HEK293 (cell line): ENCODE measurements at regions not wholly inside any gene's neighbourhood (a gene's known extent, or its start where the extent isn't known, plus 50 kb on each side); places are given as distances from the start of the nearest gene placed in this dataset.
A peak's percentile ranks its signal among the peaks of the same experiment; 100 is the strongest.

Experiments used
- CTCF ChIP-seq: fragments of 450-650 bp; formaldehyde crosslinking; IDR thresholded peaks from 2 replicates; pipeline ENCODE4 v1.5.1; 2016; ENCODE audit warnings: missing biosample characterization, missing genetic modification characterization
- GFI1B ChIP-seq: fragments of 450-650 bp; formaldehyde crosslinking; IDR thresholded peaks from 2 replicates; pipeline ENCODE4 v1.5.1; 2016; ENCODE audit warnings: missing biosample characterization, missing genetic modification characterization
- GLIS1 ChIP-seq: fragments of 450-650 bp; formaldehyde crosslinking; IDR thresholded peaks from 2 replicates; pipeline ENCODE4 v1.5.1; 2016; ENCODE audit warnings: missing biosample characterization, missing genetic modification characterization
- HOXA7 ChIP-seq: sonication (generic); formaldehyde crosslinking; IDR thresholded peaks from 2 replicates; pipeline ENCODE4 v1.8.1; 2022; ENCODE audit warnings: missing genetic modification reagents, borderline replicate concordance
- IKZF3 ChIP-seq: fragments of 450-650 bp; IDR thresholded peaks from 2 replicates; pipeline ENCODE4 v1.5.0; 2018; ENCODE audit warnings: missing biosample characterization, mild to moderate bottlenecking, missing genetic modification characterization, moderate library complexity
- KLF8 ChIP-seq: fragments of 450-650 bp; formaldehyde crosslinking; IDR thresholded peaks from 2 replicates; pipeline ENCODE4 v1.5.1; 2016; ENCODE audit warnings: missing biosample characterization, missing genetic modification characterization
- PRDM1 ChIP-seq: fragments of 450-650 bp; formaldehyde crosslinking; IDR thresholded peaks from 2 replicates; pipeline ENCODE4; 2016; ENCODE audit warnings: missing biosample characterization, missing genetic modification characterization
- REPIN1 ChIP-seq: fragments of 450-650 bp; formaldehyde crosslinking; IDR thresholded peaks from 2 replicates; pipeline ENCODE4 v1.5.1; 2017; ENCODE audit warnings: missing biosample characterization, missing genetic modification characterization, low read depth
- SALL2 ChIP-seq: fragments of 450-650 bp; formaldehyde crosslinking; IDR thresholded peaks from 2 replicates; pipeline ENCODE4 v1.5.0; 2017; ENCODE audit warnings: missing biosample characterization, mild to moderate bottlenecking, missing genetic modification characterization, borderline replicate concordance
- SCRT1 ChIP-seq: fragments of 450-650 bp; formaldehyde crosslinking; IDR thresholded peaks from 2 replicates; pipeline ENCODE4 v1.5.1; 2016; ENCODE audit warnings: missing biosample characterization, missing genetic modification characterization, borderline replicate concordance
- SP2 ChIP-seq: fragments of 450-650 bp; formaldehyde crosslinking; IDR thresholded peaks from 2 replicates; pipeline ENCODE4 v1.5.1; 2016; ENCODE audit warnings: missing biosample characterization, missing genetic modification characterization
- WT1 ChIP-seq: fragments of 450-650 bp; formaldehyde crosslinking; IDR thresholded peaks from 2 replicates; pipeline ENCODE4 v1.5.1; 2016; ENCODE audit warnings: missing biosample characterization, missing genetic modification characterization
- YY1 ChIP-seq: fragments of 450-650 bp; formaldehyde crosslinking; IDR thresholded peaks from 2 replicates; pipeline ENCODE4 v1.5.1; 2018; ENCODE audit warnings: missing biosample characterization, missing genetic modification characterization
- ZBTB11 ChIP-seq: fragments of 450-650 bp; formaldehyde crosslinking; conservative IDR thresholded peaks from 2 replicates; pipeline ENCODE4 v1.5.1; 2016; ENCODE audit warnings: low read depth, missing biosample characterization, missing genetic modification characterization
- ZBTB17 ChIP-seq: fragments of 450-650 bp; formaldehyde crosslinking; IDR thresholded peaks from 2 replicates; pipeline ENCODE4 v1.5.1; 2016; ENCODE audit warnings: missing biosample characterization, missing genetic modification characterization
- ZBTB48 ChIP-seq: fragments of 450-650 bp; formaldehyde crosslinking; IDR thresholded peaks from 2 replicates; pipeline ENCODE4 v1.5.1; 2016; ENCODE audit warnings: missing biosample characterization, missing genetic modification characterization
- ZBTB8A ChIP-seq: fragments of 450-650 bp; formaldehyde crosslinking; IDR thresholded peaks from 2 replicates; pipeline ENCODE4 v1.5.1; 2016; ENCODE audit warnings: missing biosample characterization, missing genetic modification characterization
- ZNF157 ChIP-seq: fragments of 450-650 bp; formaldehyde crosslinking; IDR thresholded peaks from 2 replicates; pipeline ENCODE4 v1.5.1; 2016; ENCODE audit warnings: missing biosample characterization, missing genetic modification characterization
- ZNF16 ChIP-seq: fragments of 450-650 bp; formaldehyde crosslinking; IDR thresholded peaks from 2 replicates; pipeline ENCODE4 v1.5.1; 2016; ENCODE audit warnings: low read depth, missing biosample characterization, missing genetic modification characterization
- ZNF202 ChIP-seq: fragments of 450-650 bp; formaldehyde crosslinking; IDR thresholded peaks from 2 replicates; pipeline ENCODE4 v1.5.1; 2016; ENCODE audit warnings: missing biosample characterization, missing genetic modification characterization, borderline replicate concordance
- ZNF211 ChIP-seq: fragments of 450-650 bp; formaldehyde crosslinking; IDR thresholded peaks from 2 replicates; pipeline ENCODE4 v1.5.1; 2016; ENCODE audit warnings: low read depth, missing biosample characterization, missing genetic modification characterization
- ZNF24 ChIP-seq: fragments of 450-650 bp; formaldehyde crosslinking; IDR thresholded peaks from 2 replicates; pipeline ENCODE4 v1.5.1; 2016; ENCODE audit warnings: missing biosample characterization, missing genetic modification characterization
- ZNF311 ChIP-seq: fragments of 450-650 bp; formaldehyde crosslinking; IDR thresholded peaks from 2 replicates; pipeline ENCODE4 v1.5.1; 2017; ENCODE audit warnings: missing biosample characterization, missing genetic modification characterization, borderline replicate concordance
- ZNF341 ChIP-seq: fragments of 450-650 bp; formaldehyde crosslinking; IDR thresholded peaks from 2 replicates; pipeline ENCODE4; 2016; ENCODE audit warnings: low read depth, missing biosample characterization, missing genetic modification characterization
- ZNF426 ChIP-seq: fragments of 450-650 bp; formaldehyde crosslinking; IDR thresholded peaks from 2 replicates; pipeline ENCODE4 v1.5.1; 2017; ENCODE audit warnings: missing biosample characterization, missing genetic modification characterization, mild to moderate bottlenecking, inconsistent platforms, moderate library complexity
- ZNF529 ChIP-seq: fragments of 450-650 bp; formaldehyde crosslinking; IDR thresholded peaks from 2 replicates; pipeline ENCODE4 v1.5.1; 2017; ENCODE audit warnings: missing genetic modification characterization, missing biosample characterization; ENCODE audit not compliant: insufficient replicate concordance
- ZNF596 ChIP-seq: fragments of 450-650 bp; IDR thresholded peaks from 2 replicates; pipeline ENCODE4 v1.5.0; 2018; ENCODE audit warnings: missing biosample characterization, mild to moderate bottlenecking, missing genetic modification characterization, moderate library complexity
- ZNF610 ChIP-seq: fragments of 450-650 bp; formaldehyde crosslinking; IDR thresholded peaks from 2 replicates; pipeline ENCODE4 v1.5.1; 2016; ENCODE audit warnings: missing biosample characterization, missing genetic modification characterization, borderline replicate concordance
- ZNF670 ChIP-seq: fragments of 450-650 bp; formaldehyde crosslinking; IDR thresholded peaks from 2 replicates; pipeline ENCODE4 v1.5.1; 2016; ENCODE audit warnings: missing biosample characterization, missing genetic modification characterization, low read depth
- ZNF776 ChIP-seq: fragments of 450-650 bp; formaldehyde crosslinking; IDR thresholded peaks from 2 replicates; pipeline ENCODE4 v1.5.0; 2017; ENCODE audit warnings: missing biosample characterization, missing genetic modification characterization, borderline replicate concordance
- TF ChIP-seq, protein P1 (sequence below): fragments of 450-650 bp; formaldehyde crosslinking; IDR thresholded peaks from 2 replicates; pipeline ENCODE4 v1.5.1; 2017; ENCODE audit warnings: missing biosample characterization, missing genetic modification characterization
- TF ChIP-seq, protein P2 (sequence below): fragments of 450-650 bp; formaldehyde crosslinking; IDR thresholded peaks from 2 replicates; pipeline ENCODE4; 2016; ENCODE audit warnings: missing biosample characterization, missing genetic modification characterization

- TF ChIP-seq ZBTB11 (tag by site-specific recombination): no peak
- TF ChIP-seq ZNF311: no peak
- 0 out of 2 replicates have a peak, but pooled peaks have one; percentile 36 for TF ChIP-seq ZNF341 (tag by site-specific recombination)
- no peak for TF ChIP-seq SP2 (tag by site-specific recombination)
- TF ChIP-seq REPIN1 (tag by site-specific recombination): 0 out of 2 replicates have a peak, but pooled peaks have one; percentile 19
- TF ChIP-seq ZNF157 (tag by site-specific recombination): no peak
- peak; percentile 63; the same call in 1 of the 2 replicates for TF ChIP-seq KLF8
- TF ChIP-seq SCRT1 (tag by site-specific recombination): 0 out of 2 replicates have a peak, but pooled peaks have one; percentile 25
- TF ChIP-seq ZNF202 (tag by site-specific recombination): no peak
- TF ChIP-seq ZNF610 (tag by site-specific recombination): no peak
- TF ChIP-seq ZNF16 (tag by site-specific recombination): no peak
- peak; percentile 58 for TF ChIP-seq ZNF596 (tag by site-specific recombination)
- TF ChIP-seq GLIS1: peak; percentile 26
- TF ChIP-seq YY1 (tag by site-specific recombination): no peak
- no peak for TF ChIP-seq ZNF426 (tag by site-specific recombination)
- no peak for TF ChIP-seq ZNF776
- TF ChIP-seq ZNF670 (tag by site-specific recombination): no peak
- peak; percentile 74; the same call in 1 of the 2 replicates for TF ChIP-seq ZBTB48 (tag by site-specific recombination)
- peak; percentile 68; the same call in 1 of the 2 replicates for TF ChIP-seq WT1 (tag by site-specific recombination)
- no peak for TF ChIP-seq GFI1B (tag by site-specific recombination)
- TF ChIP-seq, protein P1, sequence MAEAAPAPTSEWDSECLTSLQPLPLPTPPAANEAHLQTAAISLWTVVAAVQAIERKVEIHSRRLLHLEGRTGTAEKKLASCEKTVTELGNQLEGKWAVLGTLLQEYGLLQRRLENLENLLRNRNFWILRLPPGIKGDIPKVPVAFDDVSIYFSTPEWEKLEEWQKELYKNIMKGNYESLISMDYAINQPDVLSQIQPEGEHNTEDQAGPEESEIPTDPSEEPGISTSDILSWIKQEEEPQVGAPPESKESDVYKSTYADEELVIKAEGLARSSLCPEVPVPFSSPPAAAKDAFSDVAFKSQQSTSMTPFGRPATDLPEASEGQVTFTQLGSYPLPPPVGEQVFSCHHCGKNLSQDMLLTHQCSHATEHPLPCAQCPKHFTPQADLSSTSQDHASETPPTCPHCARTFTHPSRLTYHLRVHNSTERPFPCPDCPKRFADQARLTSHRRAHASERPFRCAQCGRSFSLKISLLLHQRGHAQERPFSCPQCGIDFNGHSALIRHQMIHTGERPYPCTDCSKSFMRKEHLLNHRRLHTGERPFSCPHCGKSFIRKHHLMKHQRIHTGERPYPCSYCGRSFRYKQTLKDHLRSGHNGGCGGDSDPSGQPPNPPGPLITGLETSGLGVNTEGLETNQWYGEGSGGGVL (tag by site-specific recombination): no peak; the same call in 1 of the 2 replicates
- no peak for TF ChIP-seq HOXA7 (CRISPR knock-in tag)
- no peak for TF ChIP-seq CTCF (tag by site-specific recombination)
- TF ChIP-seq PRDM1 (tag by site-specific recombination): no peak; the same call in 1 of the 2 replicates
- TF ChIP-seq SALL2: no peak
- 0 out of 2 replicates have a peak, but pooled peaks have one; percentile 35 for TF ChIP-seq ZNF24 (tag by site-specific recombination)
- TF ChIP-seq IKZF3: peak; percentile 95
- peak; percentile 63 for TF ChIP-seq ZBTB17 (tag by site-specific recombination)
- peak; percentile 90 for TF ChIP-seq ZBTB8A
- TF ChIP-seq, protein P2, sequence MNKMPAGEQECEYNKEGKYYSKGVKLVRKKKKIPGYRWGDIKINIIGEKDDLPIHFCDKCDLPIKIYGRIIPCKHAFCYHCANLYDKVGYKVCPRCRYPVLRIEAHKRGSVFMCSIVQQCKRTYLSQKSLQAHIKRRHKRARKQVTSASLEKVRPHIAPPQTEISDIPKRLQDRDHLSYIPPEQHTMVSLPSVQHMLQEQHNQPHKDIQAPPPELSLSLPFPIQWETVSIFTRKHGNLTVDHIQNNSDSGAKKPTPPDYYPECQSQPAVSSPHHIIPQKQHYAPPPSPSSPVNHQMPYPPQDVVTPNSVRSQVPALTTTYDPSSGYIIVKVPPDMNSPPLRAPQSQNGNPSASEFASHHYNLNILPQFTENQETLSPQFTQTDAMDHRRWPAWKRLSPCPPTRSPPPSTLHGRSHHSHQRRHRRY (tag by site-specific recombination): no peak
- TF ChIP-seq ZNF529: no peak
- TF ChIP-seq ZNF211 (tag by site-specific recombination): no peak
Observed at GRCh38 chr12:94832780-94833681, 170.5 kb downstream of the NDUFA12 start (continued).
